ENCODE measurements at regions not wholly inside any gene's neighbourhood (a gene's known extent, or its start where the extent isn't known, plus 50 kb on each side); places are given as distances from the start of the nearest gene placed in this dataset.

DNA sequence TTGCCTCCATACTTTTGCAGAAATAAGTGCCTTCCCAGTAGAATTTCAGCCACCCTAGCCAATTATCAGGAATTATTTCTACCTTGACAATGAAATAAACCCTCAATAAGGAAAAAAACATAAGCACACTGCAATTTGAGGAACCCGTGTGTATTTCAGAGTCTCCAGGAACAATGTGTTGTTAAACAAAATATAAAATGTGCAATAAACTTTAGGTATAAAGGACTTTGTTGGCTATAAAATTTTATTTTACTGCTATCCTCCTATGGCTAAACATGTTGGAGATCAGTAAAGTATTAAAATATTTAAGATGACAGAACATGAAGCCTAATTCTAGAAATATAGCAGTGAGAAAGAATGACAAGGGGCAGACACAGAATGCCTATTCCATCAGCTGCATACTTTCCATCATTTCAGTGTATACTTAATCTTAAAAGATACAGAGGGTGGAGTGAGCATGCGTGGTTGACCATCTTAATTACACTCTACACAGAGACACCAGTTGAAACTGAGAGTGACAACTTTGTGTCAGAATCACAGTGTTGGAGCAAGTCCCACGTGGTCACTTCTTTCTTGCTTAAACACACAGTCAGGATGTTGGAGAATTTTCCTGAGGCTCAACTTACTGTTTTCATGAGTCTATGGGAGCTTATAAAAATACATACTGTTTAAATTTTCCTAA lies 79.0 kb upstream of the SUCLG2 start:
- DNase-seq (ENCODE audit: low read depth in 4 of 4, low spot score in 3 of 4): no peak

DNA sequence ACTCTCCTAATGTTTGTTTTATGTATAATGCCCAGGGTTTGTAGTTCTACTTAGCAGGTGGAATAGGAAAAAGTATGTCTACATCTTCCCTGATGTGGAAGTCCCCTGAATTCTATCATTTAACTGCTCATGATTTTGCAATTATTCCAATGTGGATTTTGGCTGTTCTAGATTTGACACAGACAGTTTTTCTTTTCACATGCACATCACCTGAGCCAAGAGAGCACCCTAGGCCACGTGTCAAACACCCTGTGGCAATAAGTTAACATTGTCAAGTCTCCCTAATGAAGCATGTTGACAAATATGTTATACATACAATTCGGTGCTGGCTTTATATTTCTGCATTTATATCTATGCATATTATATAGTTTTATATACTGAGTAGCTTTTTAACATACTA lies 70.0 kb upstream of the SUCLG2 start:
- no peak for DNase-seq (ENCODE audit: low read depth in 4 of 4, low spot score in 3 of 4)

DNA sequence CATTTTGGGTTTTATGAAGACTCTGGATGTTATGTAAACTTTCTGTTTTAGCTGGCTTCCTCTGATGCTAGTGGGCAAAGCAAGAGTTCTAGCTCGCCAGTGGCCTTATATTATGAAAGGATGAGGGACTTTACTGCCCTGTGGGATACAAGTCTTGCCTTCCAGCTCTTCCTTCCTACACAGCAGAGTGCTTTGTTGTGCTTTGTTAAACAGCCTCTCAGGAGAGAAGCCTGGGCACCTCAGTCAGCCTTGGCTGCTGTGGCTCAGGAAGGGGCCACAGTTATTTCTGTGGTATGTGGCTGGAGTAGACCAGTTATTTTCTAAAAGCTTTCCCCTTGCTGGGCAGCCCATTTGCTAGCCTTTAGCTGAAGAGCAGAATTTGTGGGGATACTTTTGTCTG lies 69.5 kb upstream of the SUCLG2 start:
- DNase-seq (ENCODE audit: low read depth in 4 of 4, low spot score in 3 of 4): no peak

DNA sequence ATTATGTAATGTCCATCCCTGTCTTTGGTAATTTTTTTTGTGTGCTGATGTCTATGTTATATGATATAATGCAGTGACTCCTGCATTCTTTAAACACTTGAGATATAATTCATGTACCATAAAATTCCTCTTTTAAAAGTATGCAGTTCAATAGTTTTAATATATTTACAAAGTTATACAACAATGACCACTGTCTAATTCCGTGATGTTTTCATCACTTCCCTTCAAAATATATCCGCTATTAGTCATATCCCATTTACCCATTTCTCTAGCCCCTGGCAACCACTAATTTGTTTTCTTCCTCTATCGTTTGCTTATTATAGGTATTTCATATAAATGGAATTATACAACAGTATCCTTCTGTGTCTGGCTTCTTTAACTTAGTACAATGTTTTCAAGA lies 64.9 kb upstream of the SUCLG2 start:
- DNase-seq (ENCODE audit: low read depth in 4 of 4, low spot score in 3 of 4): no peak

DNA sequence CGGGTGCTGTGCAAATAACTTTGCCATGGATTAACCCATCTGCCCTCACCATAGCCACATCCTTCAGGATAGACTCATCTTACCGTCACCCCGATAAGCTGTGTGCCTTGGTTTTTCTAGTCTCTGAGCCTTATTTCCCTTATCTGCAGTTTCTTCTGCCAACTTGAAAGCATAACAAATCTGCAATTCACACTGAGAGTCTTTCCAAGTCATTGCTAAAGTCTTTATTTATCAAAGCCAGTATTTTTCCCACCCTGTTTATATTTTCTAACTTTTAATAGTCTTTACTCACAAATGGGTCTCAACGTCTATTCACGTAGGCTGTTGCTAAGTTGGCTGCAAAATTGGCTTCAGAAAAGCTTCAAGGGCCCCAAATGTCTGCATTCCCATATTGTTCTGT lies 61.6 kb upstream of the SUCLG2 start:
- no peak for DNase-seq (ENCODE audit: low read depth in 4 of 4, low spot score in 3 of 4)

DNA sequence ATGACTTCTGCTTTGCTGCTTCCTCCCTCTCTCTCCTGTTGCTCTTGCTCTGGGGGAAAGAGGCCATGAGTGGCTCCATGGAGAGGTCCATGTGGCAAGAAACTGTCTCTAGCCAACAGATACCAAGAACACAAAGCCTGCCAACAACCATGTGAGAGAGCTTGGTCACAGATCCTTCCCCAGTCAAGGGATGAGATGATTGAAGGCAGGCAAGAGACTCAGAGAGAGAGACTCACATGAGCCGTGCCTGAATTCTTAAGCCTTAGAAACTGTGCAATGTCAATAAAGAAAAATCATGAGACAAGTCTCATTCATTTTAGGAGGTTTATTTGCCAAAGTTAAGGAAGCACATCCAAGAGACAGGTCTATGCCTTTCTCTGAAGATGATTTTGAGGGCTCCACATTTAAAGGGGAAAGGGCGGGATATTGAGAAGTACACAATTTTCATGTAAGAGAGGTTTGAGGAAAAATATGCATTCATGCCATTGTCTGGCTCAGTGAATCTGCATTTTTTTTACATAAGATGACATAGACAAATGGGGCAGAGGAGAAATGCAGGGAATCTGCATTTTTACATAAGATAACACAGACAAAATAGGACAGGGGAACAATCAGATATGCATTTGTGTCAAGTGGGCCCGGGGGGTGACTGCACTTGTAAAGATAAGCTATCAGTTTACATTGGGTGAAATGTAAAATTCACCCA lies 59.5 kb upstream of the SUCLG2 start:
- DNase-seq (ENCODE audit: low read depth in 4 of 4, low spot score in 3 of 4): no peak

DNA sequence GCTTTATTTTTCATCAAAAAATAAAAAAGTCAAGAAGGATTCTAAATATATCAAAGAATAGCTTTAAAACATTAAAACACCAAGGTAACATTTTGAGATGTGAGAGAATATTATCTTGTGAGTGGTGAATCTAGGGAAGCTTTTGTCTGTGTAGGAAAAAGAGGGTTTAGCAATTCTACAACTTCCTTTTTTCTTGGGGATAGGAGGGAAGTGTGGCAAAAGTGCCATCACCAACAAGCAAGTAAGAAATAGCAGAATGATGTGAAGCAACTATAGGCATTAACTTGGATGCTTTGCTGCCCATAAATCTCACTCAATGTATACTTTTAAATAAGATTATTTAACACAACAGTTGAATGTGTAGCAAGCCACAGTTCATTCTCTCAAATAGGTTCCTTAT lies 57.8 kb upstream of the SUCLG2 start:
- no peak for DNase-seq (ENCODE audit: low read depth in 4 of 4, low spot score in 3 of 4)

DNA sequence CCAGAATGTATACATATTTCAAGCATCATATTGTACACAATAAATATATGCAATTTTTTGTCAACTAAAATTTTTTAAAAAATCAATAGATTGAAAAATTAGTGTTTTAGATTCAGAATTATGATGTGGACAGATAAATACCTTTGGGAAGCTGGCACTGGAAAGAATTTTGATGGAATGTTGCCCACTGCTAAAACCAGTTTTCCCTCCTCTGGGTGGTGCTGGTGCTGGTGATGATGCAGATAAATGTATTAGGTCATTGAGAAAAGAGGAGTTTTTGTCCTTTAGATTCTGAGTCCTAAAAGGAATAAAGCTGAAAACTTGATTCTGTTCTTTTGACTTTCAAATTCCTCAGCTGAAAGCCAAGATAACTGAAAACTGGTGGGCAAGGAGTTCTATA lies 56.0 kb upstream of the SUCLG2 start:
- no peak for DNase-seq (ENCODE audit: low read depth in 4 of 4, low spot score in 3 of 4)

DNA sequence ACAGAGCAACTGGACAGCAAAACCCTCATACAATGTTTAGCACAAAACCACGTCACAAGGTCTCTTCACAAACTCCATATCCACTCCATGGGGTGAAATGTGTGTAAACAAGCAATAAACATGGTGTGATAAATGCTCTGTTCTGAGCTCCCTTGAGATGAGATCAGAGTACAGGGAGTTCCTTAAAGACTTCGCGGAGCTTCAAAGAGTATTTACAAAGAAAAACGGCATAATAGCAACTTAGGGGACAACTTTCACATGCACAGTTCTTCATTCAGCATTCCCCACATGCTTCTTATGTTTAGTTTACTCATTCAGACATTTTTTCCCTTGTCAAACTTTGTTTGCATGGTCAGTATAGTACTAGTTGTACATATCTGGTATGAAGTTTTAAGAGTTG lies 52.5 kb upstream of the SUCLG2 start:
- DNase-seq (ENCODE audit: low read depth in 4 of 4, low spot score in 3 of 4): peak in 1 of 4 donors; percentile 2

DNA sequence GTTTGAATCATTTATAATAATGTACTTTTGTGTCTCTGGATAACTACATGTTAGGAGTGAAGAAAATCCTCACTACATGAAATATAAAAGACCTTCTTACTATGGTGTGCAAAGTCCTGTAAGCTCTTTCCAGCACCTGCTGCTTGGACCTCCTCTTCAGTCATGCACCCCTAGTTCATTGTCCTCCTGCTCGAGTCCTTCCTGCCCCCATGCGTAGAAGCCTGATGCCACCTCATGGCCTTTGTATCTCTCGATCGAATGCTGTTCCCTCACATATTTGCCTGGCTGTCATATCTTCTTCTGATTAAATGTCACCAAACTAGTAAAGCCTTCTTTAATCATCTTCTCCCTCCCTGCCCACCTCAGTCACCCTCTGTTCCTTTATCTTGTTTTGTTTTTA lies 49.9 kb upstream of the SUCLG2 start:
- no peak for DNase-seq (ENCODE audit: low read depth in 4 of 4, low spot score in 3 of 4)

Data from right renal pelvis (tissue), 4 donors.